ENCODE measurements at regions not wholly inside any gene's neighbourhood (a gene's known extent, or its start where the extent isn't known, plus 50 kb on each side); places are given as distances from the start of the nearest gene placed in this dataset.

GRCh38 chr3:167188592-167188991 lies 191.5 kb downstream of the ZBBX start:
- no peak for DNase-seq

DNA sequence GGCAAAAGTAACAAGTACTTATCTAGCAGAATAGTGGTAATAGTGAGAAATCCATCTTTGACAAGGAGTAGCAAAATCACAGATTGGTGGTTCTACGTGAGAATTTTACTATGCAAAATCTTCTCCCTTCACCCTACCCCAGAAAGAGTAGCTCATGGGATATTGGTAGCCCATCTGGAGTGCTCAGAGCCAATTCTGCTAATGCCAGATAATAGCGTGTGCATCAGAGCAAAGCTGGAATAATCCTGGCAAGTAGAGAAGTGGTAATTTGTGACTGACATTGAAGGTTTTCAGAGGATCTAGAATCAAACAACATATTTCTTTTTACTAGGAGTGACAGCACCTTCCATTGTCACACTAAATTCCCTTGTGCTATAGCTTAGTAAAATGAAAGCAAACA lies 192.9 kb downstream of the ZBBX start:
- no peak for DNase-seq

- no peak for DNase-seq
Measured at GRCh38 chr3:167184511-167184910, 195.6 kb downstream of the ZBBX start.

GRCh38 chr3:167172377-167172776 lies 207.7 kb downstream of the ZBBX start:
- no peak for DNase-seq

DNA sequence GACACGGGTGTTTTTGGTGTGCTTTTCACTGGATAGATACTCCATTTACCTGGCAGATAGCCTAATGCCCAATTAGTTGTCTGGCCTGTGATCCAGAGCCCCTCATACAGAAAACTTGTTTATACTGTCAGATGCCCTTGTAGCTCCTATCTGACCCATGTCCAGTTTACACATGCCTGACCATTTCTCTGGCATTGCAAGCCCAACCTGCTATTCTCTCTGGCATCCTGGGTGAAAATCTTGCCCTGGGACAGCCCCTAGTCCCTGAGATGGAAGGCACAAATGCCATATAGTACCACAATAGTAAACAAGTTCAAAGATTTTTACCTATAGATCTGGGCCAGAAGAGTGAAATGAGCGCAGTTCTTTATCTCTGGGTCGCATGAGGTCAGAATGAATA lies 212.6 kb downstream of the ZBBX start:
- DNase-seq: no peak

DNA sequence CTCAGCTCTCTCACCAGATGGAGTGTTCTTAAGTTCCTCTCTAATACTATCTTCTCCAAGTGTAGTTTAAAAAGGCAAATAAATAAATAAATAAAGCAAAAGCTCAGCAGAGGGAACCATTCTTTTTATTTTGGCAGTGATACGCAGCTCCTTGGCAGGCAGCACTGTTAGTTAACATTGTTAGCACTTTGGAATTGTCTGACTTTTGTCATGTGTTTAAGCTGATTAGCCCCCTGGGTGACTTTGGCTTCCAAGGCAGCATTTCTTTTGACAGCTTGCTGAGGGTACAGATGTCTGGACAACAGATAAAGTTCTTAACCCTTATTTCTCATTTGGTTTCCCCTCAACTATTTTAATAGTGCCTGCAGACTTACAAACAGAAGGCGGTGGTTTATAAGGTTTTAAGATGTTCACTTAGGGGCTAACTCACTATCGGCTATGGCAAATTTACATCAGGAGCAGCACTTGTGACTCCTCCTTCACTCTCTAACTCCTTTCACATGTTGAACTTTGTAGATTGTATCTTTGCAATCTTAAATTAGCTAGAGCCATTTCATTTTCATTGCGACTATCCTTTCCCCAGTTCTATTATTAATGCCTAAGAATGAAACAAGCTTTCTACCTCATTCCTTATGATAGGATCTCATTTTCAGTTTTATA lies 213.4 kb downstream of the ZBBX start:
- DNase-seq: peak; percentile 87

DNA sequence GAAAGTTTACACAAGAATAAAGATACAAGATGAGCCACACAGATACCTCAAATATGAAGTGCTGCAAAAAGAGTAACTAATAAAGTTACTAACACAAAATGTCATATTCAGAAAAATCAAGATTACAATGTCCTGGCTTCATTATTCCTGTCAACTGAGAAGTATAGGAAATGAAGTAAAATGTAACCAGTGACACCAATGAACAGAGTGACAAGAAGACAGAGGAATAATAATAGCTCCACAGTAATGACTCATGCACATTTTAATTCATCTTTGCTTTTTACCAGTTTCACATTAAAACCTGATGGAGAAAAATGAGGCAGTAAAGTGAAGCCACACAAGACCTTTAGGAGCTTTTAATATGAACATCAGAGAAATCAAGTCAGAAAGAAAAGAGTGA lies 214.1 kb downstream of the ZBBX start:
- no peak for DNase-seq

DNA sequence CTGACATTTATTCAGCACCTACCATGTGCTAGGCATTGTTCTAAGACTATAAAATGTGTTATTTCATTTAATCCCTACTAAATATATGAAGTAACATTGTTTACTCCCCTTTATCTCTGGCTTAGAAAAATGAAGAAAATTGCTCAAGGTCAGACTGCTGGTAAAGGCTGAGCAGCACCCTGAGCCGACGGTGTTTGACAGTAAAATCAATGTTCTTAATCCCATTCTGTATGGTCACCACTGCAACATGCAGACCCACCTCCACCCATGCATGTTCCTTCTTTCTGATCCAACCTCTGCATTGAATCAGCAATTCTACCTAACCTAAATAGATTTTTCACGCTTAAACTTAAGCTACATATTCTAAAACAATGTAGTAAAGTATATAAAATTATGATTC lies 216.5 kb downstream of the ZBBX start:
- no peak for DNase-seq

DNA sequence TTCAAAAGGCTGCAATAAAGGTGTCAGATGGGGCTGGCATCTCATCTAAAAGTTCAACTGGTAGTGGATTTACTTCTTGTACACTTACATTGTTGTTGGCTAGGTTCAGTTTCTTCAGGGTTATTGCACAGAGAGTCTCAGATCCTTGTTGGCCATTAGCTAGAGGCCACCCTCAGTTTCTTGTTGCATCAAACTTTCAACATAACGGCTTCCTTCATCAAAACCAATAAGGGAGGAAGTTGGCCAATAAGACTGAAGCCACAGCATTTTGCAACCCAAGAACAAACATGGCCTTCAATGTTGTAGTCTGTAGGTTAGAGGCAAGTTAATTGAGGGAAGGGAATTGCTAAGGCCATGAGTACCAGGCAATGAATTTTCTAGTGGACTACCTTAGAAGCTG lies 218.0 kb downstream of the ZBBX start:
- no peak for DNase-seq

- peak; percentile 85 for DNase-seq
Measured at GRCh38 chr3:167160781-167161180, 219.3 kb downstream of the ZBBX start.

- DNase-seq: no peak
Measured at GRCh38 chr3:167151636-167152035, 228.5 kb downstream of the ZBBX start.

DNA sequence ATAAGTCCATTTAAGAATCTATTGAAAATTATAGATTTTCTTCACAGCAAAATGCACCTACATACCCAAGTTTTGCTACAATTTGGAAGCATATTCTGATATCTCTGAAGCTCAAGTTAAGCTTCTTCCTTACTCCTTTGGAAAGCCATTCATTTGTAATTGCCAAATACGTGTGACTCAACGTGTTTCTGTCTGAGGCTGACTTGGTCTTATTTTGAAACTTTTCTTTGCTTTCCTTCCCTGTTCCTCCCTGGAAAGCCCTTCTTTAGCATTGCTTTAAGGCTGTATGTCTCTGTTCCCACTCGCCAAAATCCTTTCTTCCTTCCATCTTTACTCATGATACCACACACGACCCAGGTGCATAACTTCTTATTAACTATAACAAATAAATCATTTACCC lies 232.0 kb downstream of the ZBBX start:
- DNase-seq: no peak

DNA sequence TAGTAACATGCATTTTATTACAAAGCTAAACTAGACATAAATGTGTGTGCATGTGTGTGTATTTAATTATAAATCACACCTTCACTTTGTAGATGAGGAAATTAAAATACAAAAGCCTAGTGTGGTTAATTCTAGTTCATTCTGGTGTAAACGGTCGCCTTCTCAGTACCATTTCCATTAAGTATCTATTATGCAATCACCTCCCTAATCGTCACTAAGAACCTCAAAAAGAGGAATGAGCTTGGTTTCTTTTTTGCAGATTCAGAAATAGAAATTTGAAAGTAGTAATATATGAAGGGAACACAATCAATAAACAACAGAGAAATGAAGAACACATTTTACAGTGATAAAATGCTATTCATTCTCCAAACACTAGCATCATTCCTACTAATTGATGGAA lies 233.2 kb downstream of the ZBBX start:
- no peak for DNase-seq

GRCh38 chr3:167125612-167126407 lies 254.3 kb downstream of the ZBBX start:
- DNase-seq: no peak

- DNase-seq: no peak
Measured at GRCh38 chr3:167120828-167121227, 259.3 kb downstream of the ZBBX start.

- no peak for DNase-seq
Measured at GRCh38 chr3:167116120-167116922, 263.8 kb downstream of the ZBBX start.

DNA sequence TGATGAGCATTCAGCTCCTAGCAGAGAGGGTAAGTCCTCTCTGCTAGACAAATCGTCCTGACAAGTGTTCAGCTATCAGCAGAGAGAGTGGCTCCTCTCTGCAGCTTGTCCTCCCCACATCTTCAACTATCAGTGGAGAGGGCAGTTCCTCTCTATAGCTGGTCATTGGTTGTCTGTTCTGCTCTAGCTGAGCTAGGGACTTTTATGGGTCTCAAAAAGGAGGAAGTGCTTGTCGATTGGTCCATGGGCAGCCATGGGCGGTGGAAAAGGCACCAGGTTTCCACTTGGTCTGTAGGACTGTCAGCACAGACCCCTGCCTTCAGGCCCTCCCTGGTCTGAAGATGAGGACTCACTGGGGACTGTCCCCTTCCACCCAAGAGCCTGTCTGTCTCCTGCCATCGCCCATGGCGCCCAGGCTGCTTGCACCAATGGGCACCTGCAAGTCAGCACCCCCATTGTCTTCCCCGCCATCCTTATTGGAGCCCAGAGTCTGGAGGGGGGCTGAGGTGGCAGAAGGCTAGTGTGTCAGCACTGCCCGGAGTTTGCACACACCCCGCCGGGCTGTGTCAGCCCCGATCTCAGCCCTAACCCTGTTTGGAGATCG lies 264.7 kb downstream of the ZBBX start:
- no peak for DNase-seq

- no peak for DNase-seq
Measured at GRCh38 chr3:167114619-167115018, 265.5 kb downstream of the ZBBX start.

DNA sequence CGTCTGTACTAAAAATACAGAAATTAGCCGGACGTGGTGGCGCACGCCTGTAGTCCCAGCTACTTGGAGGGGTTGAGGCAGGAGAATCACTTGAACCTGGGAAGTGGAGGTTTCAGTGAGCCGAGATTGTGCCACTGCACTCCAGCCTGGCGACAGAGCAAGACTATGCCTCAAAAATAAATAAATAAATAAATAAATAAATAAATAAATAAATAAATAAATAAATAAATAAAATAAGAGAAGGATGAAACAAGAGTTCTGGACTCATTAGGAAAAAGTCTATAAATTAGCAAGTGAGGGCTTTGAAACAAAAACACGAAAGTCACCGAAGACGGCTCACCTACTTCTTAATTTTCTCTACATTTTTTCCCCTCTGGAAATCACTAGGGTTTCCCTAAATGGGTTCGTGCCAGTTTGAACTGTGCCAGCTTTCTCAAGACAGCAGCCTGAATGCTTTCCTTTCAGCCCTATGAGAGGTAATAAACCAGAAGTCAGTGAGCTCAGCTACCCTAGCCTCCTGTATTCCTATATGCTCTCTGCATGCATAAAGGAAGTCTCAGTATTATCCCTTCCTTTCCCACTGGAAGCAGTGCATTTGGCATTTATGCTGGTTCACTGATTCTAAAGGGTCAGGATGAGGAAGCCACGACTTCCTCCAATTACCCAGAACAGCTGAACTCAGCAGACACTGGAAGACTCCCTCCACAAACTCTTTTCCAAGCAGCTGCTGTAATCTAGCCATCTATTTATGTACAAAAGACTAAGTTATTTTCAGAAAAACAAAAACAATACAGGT lies 266.9 kb downstream of the ZBBX start:
- DNase-seq: peak; percentile 8

DNA sequence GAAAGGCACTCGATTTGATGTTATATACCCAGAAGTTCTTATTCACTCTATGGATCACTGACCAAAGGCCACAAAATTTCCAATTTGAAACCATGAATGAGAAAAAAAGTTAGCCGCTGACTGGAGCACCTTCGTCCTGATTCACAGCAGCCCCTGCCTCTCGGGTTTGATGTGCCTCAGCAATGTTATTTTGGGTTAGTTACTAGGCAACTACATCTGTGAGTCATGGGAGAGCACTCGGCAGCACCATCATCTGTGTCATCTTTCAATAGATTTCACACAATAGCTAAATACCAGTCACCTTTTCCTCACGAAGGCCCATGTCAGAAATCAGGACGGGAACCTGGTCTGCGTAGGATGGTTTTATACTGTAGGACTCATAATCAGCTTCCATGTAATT lies 269.2 kb downstream of the ZBBX start:
- peak; percentile 2 for DNase-seq

DNA sequence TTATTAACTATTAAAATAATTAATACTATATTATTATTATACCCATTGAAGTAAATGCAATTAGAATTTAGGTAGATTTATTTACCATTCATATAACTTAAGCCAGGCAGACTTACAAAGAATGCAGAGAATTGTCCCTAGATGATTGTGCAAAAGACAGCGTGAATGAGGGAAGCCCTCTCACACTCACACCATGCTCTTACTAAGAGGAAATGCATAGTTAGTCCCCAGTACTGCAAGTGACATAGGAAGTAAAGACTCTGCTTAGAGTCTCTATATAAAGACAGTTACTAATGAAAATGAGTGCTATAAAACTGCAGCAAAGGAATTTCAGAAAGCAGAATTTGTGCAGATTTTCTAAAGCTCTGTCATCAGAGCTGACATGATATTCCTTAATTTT lies 270.4 kb downstream of the ZBBX start:
- no peak for DNase-seq

- no peak for DNase-seq
Measured at GRCh38 chr3:167106456-167106855, 273.6 kb downstream of the ZBBX start.
